ENCODE measurements at regions not wholly inside any gene's neighbourhood (a gene's known extent, or its start where the extent isn't known, plus 50 kb on each side); places are given as distances from the start of the nearest gene placed in this dataset.

GRCh38 chr14:55845963-55846825 lies 266.2 kb downstream of the KTN1 start:
- intact Hi-C loops (cut with DNase I; ENCODE audit: low total_unique reads): no loop called here
- TF ChIP-seq POLR2A (IDR thresholded peaks at IDR 0.05): no peak
- TF ChIP-seq CTCF (IDR thresholded peaks at IDR 0.05): no peak
- H3K36me3 ChIP-seq: no peaks in the 10 kb centered on the region
- H3K9me3 ChIP-seq: no peaks in the 10 kb centered on the region
- no peak overlapping the region for H3K27ac ChIP-seq
- H3K4me3 ChIP-seq: no peak overlapping the region
- no peaks in the 10 kb centered on the region for H3K4me1 ChIP-seq
- no peak for DNase-seq
- H3K27me3 ChIP-seq: no peaks in the 10 kb centered on the region

DNA sequence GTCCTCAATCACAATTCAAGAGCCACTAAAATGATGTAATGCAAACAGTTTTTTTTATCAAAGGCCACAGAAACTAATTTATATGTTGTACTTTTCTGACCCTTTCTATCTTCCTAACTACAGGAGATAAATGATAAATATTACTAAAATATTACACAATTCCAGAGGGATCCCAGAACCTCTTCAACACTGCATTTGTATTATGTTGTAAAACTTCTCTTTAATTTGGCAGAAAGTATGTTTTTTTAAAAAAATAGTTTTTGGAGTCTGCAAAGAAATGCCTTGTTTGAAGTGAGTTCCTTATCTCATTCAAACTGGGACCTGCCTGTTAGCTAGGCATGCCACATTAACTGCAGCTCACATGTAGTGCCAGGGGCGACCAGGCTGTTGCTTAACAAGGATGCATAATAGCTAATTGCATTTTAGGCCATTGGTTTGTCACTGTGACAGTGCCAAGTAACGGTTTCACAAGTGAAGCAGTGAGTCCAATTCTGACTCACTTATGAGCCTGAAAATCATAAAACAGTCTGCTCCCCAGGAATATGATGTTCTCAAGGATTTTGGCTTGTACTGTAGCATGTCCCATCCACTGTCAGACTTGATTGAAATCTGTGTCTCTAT lies 266.9 kb downstream of the KTN1 start:
- Histone ChIP-seq H3K9me3 (no peaks in the 10 kb centered on the region), H3K4me1 (no peaks in the 10 kb centered on the region), H3K27ac (no peak overlapping the region), H3K27me3 (no peaks in the 10 kb centered on the region), H3K4me3 (no peak overlapping the region), H3K36me3 (no peaks in the 10 kb centered on the region)
- DNase-seq: peak in 1 of 2 donors; percentile 17
- TF ChIP-seq POLR2A (IDR thresholded peaks at IDR 0.05) (no peak), CTCF (IDR thresholded peaks at IDR 0.05) (no peak)
- intact Hi-C loops (cut with DNase I; ENCODE audit: low total_unique reads): no loop called here

DNA sequence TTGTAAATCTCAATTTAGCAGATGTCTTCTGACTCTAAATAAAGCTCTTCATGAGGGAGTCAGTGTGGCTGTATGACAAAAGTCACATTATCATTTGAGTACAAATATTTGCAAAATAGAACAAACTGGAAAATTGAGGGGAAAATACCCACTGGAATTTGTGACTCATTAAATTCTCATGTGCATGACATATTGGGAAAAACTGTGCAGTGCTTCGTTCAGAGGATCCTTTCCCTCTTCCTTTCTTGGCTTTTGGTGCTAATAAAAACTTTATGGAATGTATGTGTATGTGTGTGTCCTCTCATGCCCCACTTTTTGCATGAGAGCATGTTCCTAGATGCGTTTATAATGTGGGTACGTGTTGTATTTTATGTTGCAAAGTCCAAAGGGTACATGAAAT lies 267.8 kb downstream of the KTN1 start:
- Histone ChIP-seq H3K9me3 (no peaks in the 10 kb centered on the region), H3K27ac (no peak overlapping the region), H3K4me1 (no peaks in the 10 kb centered on the region), H3K36me3 (no peaks in the 10 kb centered on the region), H3K4me3 (no peak overlapping the region), H3K27me3 (no peaks in the 10 kb centered on the region)
- TF ChIP-seq POLR2A (IDR thresholded peaks at IDR 0.05): no peak
- no peak for TF ChIP-seq CTCF (IDR thresholded peaks at IDR 0.05)
- intact Hi-C loops (cut with DNase I; ENCODE audit: low total_unique reads): no loop called here
- DNase-seq: no peak

GRCh38 chr14:55848964-55849363 lies 269.0 kb downstream of the KTN1 start:
- H3K9me3 ChIP-seq: no peaks in the 10 kb centered on the region
- no peak for TF ChIP-seq POLR2A (IDR thresholded peaks at IDR 0.05)
- no peak for TF ChIP-seq CTCF (IDR thresholded peaks at IDR 0.05)
- intact Hi-C loops (cut with DNase I; ENCODE audit: low total_unique reads): no loop called here

GRCh38 chr14:55849833-55850232 lies 268.4 kb upstream of the PELI2 start:
- no peaks in the 10 kb centered on the region for H3K9me3 ChIP-seq
- no peak overlapping the region for H3K4me3 ChIP-seq
- no peaks in the 10 kb centered on the region for H3K4me1 ChIP-seq
- intact Hi-C loops (cut with DNase I; ENCODE audit: low total_unique reads): no loop called here
- no peak overlapping the region for H3K27ac ChIP-seq
- TF ChIP-seq CTCF (IDR thresholded peaks at IDR 0.05): no peak
- TF ChIP-seq POLR2A (IDR thresholded peaks at IDR 0.05): no peak
- no peaks in the 10 kb centered on the region for H3K36me3 ChIP-seq
- H3K27me3 ChIP-seq: no peaks in the 10 kb centered on the region
- DNase-seq: no peak

More at GRCh38 chr14:55848964-55849363, 269.0 kb downstream of the KTN1 start:
- H3K36me3 ChIP-seq: no peaks in the 10 kb centered on the region
- no peak overlapping the region for H3K27ac ChIP-seq
- no peaks in the 10 kb centered on the region for H3K27me3 ChIP-seq
- no peak overlapping the region for H3K4me3 ChIP-seq
- no peak for DNase-seq
- no peaks in the 10 kb centered on the region for H3K4me1 ChIP-seq

Data from uterus (tissue), 3 donors.